ENCODE measurements at regions not wholly inside any gene's neighbourhood (a gene's known extent, or its start where the extent isn't known, plus 50 kb on each side); places are given as distances from the start of the nearest gene placed in this dataset.
"Not testable (repeated sequence)": the region's sequence is repeated elsewhere in the genome, so short reads cannot be mapped to it uniquely, and the experiment has no call there.

DNA sequence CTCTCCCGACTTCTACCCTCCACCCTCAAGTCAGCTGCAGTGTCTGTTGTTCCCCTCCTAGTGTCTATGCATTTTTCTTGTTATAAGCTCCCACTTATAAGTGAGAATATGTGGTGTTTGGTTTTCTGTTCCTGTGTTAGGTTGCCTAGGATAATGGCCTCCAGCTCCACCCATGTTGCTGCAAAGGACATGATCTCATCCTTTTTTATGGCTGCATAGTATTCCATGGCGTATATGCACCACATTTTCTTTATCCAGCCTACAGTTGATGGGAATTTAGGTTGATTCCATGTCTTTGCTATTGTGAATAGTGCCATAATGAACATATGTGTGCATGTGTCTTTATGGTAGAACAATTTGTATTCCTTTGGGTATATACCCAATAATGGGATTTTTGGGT is 80.7 kb downstream of the SPTSSA start:
- DNase-seq, result not testable (repeated sequence)

DNA sequence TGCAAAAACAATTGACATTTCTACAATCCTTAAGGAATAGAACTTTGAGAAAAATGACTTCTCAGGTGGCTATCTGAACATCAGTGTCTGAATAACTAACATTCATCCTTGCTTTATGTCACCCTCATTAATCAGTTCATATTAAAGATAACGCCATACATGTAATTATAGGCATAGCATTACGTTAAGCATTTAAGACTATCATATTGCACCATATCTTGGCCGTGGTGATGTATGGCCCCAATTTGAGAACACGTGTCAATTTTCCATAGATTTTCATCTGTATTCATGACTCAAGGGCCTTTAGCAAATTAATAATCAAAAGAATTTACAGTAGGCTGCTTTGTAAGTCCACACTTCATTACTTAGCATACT is 81.6 kb downstream of the SPTSSA start:
- DNase-seq, result no peak

DNA sequence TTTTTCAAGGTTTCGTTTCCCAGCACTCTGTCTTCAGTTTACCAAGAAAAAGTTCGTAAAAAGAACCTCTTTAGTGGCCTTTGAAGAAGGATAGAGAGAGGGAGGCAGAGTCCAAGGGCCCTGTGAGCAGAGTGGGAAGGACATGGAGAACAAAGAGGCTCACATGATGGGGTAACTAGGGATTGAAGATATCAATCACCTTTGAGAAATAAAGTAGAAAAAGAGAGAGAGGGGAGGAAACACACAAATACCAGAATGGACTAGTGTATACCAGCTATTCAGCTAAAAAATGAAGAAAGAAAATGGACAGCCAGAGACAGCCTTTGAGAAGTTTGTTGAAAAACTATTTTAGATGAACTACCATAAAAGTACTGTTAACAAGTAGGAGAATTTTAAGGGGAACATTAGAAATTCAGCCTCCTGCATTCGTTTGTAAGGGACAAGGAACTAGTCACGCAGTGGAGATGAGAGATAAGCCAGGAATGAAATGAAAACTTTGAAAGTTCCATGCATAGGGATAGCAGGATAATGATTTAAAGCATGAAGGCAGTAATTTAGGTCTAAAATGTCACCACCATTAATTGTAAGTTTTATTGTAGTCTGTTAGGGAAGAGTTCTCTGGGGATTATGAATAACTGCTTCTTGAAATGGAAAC is 82.1 kb downstream of the SPTSSA start:
- DNase-seq, result no peak

DNA sequence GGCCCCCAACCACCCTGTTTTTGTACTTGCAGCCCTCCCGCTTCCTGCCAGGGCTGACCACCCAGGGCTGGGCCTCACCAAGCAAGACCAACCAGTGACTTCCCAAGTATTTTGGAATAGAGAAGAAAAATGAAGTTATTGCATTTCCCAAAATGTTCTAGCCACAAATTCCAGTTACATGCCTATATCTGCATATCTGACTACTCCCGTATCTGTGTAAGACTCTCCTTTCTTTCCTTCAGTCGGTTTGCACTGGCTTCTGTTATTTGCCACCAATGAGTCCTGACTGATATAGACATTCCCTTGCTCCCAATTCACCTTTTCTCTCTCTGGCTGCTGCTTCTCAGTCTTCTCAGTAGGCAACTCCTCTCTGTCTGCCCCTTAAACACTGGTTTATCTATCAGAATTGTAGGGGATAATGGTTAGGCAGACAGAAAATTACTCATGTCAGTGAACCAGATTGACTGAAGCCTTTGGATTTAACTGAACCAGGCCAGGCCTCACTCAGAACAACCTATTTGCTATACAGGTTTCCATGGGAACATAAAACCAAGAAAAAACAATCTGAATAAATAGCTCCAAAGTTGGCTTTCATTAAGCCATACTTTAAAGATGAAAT is 85.3 kb downstream of the SPTSSA start:
- DNase-seq, result no peak

DNA sequence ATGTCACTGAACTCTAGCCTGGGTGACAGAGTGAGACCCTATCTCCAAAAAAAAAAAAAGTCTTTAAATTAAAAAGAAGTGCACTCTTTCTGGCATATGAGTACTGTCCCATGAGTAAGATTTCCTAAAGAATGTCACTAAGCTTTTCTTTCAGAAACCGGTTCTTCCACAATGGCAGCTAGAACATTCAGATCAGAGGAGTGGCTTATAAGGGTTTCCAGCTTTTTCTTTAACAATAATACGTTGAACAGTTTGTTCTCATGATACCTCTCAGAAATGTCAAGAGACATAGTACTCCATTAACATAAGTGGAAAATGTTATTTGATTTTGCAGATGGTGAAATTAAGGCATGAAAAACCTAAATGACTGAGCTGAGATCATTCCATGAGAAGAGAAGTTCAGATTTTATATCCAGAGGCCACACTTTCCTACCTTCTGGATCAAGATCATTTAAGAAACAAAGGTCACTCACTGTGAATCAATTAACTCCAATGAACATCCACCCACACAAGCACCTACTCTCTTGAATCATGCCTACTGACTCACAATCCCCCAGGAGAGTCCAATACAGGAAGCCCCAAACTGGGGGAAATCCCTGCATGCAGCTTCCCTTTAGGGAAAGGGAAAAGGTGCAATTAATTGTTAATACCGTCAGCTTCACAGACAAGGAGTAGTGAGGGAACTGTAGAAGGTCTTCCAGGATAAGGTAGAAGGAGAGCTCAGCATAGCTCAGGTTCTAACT is 86.9 kb downstream of the SPTSSA start:
- DNase-seq, result no peak

DNA sequence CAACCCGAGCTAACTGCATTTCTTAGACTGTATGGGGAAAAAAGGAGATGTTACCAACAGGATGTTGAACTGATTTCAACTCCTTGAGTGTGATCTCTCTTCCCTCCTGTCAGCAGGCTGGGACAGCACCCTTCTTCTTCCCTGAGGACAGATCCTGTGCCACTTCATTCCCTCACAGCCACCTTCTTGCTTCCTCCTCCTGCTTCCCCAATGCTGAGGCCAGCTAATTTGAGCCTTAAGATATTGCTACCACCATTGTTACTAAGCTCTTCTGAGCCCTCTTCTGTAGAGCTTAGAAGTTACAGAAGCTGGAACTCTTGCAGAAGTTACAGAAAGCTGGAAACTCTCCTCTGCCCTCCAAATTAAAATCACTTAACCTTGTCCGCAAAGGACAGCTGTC is 88.8 kb downstream of the SPTSSA start:
- no peak for DNase-seq

DNA sequence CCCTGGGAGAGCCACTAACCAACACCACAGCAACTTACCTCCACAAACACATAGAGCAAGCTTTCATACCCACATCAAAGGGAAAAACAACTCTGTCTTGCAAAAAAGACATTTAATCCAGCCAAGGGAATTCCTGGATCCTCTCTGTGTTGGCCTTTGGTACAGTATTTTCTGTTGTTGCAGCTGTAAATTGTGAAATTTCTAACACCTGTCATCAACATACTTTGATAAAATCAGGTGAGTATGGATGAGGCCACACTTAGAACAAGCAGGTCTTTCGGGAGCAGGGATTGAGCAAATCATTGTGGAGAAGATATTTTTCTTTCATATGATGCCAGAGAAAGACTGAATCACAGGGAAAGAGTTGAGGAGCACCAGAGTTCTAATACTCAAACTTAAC is 89.3 kb downstream of the SPTSSA start:
- no peak for DNase-seq

DNA sequence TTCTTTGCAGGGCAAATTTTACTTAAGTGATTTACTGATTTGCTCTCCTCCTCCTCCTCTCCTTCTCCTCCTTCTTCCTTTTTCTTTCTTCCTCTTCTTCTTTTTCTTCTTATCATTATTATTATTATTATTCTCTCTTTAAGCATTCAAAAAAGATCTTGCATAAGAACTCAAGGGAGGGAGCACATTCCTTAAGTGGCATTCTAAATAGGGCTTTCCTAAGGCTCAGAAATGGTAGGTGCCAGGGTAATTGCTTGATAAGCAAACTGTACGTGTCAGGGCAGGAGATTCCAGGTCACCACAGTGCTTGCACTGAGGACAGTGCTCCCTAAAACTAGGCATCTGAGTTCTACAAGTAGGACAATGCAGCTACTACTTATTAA is 92.4 kb downstream of the SPTSSA start:
- no peak for DNase-seq

DNA sequence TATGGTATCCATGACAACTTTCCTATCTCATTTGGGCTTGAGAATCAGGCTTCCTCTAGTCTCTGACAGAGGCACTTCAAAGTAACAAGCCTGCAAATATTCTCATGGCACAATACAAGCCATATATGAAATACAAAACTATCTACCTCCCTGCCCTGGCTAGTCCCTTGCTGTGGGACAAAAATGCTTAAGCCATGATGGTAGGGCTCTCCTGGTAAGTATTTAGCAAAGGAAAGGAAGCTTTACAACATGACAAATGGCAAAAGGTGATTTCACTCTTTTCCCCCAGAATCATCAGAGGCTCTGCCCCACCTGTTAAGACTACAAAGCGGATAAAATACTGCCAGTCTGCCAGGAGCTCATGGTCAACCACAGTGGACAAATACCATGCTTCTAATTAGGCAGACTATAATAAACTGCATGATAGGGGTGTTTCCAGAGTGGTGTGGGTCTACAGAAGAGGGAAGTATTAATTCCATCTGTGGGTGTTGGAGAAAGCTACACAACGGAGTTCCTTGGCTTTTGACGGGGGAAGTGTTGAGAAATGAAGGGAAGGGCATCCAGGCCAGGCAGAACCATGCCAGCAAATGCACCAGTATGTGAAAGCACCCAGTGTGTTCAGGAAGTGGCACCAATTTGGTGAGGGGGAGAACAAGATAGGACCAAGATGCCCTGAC is 92.9 kb downstream of the SPTSSA start:
- no peak for DNase-seq

DNA sequence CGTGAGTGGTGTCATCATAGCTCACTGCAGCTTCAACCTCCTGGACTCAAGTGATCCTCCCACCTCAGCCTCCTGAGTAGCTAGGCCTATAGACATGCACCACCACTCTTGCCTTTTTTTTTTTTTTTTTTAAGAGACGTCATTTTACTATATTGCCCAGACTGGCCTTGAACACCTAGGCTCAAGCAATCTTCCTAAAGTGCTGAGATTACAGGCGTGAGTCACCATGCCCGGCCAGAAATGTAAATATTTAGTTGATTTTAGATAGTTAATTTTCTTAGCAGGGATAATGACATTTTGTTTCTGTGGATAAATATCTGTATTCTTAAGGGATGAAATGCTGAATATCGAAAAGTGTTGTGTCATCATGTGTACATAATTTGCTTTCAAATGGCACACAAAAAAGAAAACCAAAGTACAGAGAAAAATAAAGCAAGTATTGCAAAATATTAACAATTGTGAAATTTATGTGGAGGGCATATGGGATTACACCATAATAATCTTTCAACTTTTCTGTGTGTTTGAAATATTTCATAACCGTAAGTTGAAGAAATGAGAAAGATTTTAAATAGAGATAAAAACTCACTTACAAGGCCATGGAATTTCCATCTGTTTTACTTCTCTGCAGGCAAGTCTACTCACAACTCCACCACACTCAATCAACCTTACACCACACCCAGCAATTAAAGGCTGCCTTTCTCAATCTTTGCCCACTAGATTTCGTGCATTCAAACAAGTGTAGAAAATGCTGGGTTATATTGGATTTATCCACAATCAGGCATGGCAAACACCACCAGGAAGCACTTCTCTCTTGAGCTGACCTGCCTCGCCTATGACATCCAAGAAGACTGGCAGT is 93.7 kb downstream of the SPTSSA start:
- DNase-seq, result no peak

DNA sequence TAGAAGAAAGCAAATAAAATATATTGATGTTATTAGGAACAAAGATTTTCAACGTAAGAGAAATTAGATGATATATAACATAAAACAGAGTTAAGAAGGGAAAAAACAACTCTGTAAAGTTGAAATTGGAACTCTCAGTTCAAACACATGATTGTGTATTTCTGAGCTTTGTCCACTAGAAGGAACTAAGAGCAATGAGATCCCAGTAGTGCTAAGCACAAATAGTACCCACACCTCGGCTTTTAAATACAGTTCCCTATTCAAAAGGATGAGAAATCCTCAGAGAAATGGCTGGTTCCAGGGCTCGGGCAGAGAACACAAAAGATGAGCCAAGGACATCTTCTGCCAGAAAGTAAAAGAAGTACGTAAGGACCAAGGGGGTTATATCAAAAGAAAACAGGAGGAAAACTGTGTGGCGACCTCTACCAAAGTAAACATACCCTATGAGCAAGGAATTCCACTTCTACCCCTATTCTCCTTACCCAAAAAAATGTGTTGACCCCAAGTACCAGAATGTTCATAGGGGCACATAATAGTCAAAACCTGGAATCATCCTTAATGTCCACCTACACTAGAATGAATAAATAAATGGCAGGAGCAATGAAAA is 96.6 kb downstream of the SPTSSA start:
- no peak for DNase-seq

DNA sequence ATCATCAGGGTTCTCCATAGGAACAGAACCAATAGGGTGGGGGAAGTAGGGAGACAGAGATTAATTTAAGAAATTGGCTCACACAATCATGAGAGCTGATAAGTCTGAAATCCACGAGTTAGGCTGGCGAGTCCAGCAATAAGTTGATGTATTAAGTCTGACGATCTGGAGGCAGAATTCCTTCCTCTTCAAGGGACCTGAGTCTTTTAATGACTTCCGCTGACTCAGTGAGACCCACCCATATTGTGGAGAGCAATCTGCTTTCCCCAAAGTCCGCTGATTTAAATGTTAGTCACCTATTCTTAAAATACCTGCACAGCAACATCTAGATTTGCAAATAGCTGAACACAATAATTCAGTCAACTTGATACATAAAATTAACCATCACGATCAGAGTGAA is 97.8 kb downstream of the SPTSSA start:
- DNase-seq, result no peak

DNA sequence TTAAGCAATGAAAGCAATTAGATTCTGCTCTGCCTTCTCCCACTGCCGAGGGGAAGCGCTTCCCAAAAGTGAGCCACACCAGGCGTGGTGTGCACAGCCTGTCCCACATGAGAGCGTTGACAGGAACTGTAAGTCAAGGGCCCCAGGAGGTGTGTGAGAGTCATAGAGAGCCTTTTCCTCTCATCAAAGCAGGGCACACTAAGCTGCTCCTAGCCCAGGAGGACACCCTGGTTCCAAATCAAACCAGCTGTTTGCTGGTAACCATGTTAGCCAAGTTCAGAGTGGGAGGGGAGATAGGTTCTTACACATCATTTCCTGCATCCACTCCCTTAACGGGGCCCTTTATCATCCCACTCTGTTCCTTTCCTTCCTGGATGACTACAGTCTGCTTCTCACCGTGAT is 98.3 kb downstream of the SPTSSA start:
- no peak for DNase-seq

DNA sequence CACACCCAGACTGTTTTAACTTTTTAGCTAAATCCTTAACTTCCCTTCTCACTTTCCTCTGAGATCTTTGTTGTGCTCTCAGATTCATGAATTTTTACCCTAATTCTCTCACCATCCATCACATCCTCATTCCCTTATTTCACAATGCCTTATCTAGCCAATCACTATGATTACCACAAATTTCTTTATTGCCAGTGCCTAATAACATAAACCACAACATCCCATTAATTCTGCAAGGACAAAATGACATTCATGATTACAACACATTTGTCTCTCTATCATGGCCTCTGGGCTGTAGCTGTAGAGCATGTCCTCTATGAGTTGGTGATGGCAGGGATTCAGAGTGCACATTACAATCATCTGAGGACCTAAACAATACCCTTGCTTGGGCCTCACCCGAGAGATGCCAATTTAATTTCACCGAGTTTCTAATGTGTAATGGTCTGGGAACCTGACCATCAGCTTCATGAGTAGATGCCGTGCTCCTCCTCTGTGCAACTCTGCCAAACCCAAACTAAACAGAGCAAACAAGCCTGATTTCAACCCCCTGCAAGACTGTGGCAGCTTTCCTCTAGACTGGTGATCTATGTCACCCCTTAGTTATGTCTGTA is 99.3 kb downstream of the SPTSSA start:
- no peak for DNase-seq

DNA sequence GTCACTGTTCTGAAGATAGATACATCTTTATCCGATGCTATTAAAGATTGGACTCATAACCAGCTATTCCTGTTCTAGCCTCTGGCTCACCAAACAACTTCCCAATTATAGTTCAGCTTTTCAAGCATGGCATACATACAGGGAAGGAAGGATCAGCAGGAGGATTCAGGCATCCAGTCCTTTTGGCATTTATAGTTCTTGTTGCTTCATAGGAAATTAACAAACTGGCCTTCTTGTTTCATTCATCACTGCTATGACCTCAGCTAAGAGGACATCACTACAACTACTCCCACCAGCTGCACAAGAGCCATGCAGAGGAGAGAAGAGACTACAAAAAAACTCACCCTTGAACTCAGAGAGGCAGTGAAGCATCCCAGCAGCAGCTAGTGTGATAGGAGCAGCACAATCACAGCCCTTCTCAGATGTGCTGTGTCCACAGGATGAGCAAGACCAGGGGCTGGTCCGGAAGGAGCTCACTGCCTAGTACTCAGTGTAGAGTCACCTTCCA is 100.5 kb downstream of the SPTSSA start:
- no peak for DNase-seq

DNA sequence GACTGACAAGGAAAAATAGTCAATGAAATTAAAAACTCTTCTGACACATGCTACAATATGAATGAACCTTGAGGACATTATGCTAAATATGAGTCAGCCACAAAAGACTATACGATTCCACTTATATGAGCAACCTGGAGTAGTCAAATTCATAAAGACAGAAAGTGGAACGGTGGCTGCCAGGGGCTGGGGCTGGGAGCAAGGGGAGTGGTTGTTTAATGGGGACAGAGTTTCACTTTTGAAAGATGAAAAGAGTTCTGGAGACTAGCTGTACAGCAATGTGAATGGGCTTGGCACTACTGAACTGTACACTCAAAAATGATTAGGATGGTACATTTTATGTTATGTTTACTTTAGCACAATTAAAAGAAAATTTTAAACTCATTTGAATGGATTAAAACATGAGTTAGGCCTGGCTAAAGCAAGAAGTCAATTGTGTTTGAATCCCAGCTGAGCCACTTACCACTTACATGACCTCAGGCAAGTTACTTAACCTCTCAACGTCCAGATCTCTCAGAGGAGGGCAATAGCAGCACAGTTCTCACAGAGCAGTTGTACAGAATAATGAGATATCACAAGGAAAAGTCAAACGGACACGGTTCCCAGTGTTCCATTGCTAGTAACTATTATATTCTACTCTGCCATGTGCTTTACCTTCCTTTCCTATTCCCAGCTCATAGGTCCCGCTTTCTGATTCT is 102.5 kb downstream of the SPTSSA start:
- DNase-seq, result no peak

DNA sequence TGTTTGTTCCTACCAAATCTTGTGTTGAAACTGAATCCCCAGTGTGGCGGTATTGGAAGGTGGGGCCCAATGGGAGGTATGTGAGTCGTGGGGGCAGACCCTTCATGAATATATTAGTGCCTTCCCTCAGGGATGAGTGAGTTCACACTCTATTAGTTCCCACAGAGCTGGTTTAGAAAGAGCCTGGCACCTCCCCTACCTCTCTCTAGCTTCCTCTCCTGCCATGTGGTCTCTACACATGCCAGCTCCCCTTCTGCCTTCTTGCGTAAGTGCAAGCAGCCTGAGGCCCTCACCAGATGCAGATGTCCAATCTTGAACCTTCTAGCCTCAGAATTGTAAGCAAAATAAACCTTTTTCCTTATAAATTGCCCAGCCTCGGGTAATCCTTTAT is 105.8 kb downstream of the SPTSSA start:
- no peak for DNase-seq

DNA sequence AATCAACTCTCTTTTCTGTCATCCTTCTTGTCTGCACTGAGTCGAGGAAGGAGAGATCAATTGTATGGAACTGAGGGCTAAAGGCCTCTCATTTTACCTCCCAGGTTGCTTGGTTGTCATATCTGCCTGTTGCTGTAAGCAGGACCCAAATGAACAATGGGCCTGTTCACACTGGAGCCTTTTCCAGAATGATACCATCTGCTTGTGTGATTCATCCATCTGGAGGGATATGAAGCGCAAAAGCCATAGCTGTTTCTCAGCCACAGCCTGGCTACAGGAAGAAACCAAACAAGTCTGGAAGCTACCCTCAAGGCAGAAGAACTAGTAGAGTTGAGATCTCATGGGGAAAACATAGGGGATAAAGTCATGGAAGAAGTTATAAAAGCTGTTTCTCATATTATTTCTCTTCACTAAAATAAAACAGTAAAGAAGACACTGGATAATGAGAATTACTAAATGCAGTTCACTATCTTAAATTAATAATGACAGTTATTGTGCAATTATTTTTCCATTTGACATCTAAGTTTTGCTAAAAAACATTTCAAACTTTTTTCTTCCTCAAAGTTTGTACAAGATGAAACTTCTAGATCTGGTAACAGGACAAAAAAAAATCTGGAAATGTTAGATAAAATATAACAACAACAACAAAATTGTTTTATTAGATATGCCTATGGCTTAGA is 106.3 kb downstream of the SPTSSA start:
- DNase-seq, result no peak

DNA sequence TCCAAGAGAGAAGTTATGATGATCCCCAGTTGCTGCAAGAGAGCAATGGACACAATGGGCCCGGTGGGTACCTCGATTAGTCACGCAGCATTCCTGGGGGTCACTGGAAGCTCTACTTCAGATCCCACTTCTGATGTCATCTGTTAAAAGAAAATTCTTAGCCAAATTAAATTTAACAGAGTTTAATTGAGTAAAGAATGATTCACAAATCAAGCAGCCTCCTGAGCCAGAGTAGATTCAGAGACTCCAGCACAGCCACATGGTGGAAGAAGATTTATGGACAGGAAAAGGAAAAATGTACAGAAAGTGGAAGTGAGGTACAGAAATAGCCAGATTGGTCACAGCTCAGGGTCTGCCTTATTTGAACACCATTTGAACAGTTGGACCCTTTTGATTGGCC is 107.5 kb downstream of the SPTSSA start:
- DNase-seq, result no peak

DNA sequence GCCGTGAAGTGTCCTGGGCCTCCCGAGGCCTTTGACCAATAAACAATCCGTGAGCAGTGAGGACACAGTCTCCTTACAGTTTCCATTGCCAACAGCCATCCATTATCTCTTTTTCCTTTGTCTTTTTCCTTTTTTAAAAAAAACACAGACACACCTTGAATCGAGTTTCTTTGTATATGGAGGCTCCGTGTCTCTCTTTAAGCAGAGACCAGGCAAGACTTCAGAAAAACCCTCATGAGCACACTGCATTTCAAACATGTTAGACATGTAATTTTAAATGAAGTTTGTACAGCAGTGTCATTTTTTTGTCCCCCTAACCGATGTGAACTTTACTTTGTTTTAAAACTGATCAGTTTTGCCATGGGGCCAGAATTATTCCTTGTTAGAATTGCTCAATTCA is 111.1 kb downstream of the SPTSSA start:
- DNase-seq, result no peak

DNA sequence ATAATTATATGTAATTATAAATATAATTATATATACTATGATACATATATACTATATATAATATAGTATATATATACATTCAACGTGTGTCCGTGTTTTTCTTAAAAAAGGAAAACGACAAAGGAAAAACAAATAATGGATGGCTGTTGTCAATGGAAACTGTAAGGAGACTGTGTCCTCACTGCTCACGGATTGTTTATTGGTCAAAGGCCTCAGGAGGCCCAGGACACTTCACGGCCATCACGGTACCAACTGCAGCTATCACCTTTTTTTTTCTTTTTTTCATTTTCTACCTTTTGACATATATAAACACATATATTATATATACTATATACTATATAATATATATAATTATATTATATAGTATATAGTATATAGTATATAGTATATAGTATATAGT is 113.4 kb downstream of the SPTSSA start:
- DNase-seq, result no peak
